DND-41 (cell line): ENCODE measurements at regions not wholly inside any gene's neighbourhood (a gene's known extent, or its start where the extent isn't known, plus 50 kb on each side); places are given as distances from the start of the nearest gene placed in this dataset.

Experiments used
- ATAC-seq: fragments of 200-7000 bp; cut with Tn5 transposase; 3 replicates; pipeline ENCODE4 v1.9.1; 2021; ENCODE audit warnings: low read depth; ENCODE audit not compliant: insufficient read depth
- DNase-seq: peaks from one replicate; pipeline ENCODE4 v3.0.0-alpha.2; 2020
- H2AFZ ChIP-seq: 2 replicates; pipeline ENCODE4 v1.6.0; 2012; ENCODE audit warnings: low read depth, low read length
- H3K27ac ChIP-seq: 2 replicates; pipeline ENCODE4 v1.5.1; 2012; ENCODE audit warnings: low read length, inconsistent platforms
- H3K27me3 ChIP-seq: fragments of 200-600 bp; sonication (generic); 2 replicates; pipeline ENCODE4 v1.6.0; 2012; ENCODE audit warnings: low read length, mild to moderate bottlenecking, inconsistent platforms; ENCODE audit not compliant: insufficient read depth, poor library complexity
- H3K36me3 ChIP-seq: 2 replicates; pipeline ENCODE4 v1.5.1; 2012; ENCODE audit warnings: low read length, inconsistent platforms; ENCODE audit not compliant: insufficient read depth
- H3K4me1 ChIP-seq: 2 replicates; pipeline ENCODE4 v1.5.1; 2012; ENCODE audit warnings: mild to moderate bottlenecking, low read length; ENCODE audit not compliant: insufficient read depth
- H3K4me2 ChIP-seq: 2 replicates; pipeline ENCODE4 v1.6.0; 2012; ENCODE audit warnings: mild to moderate bottlenecking, moderate library complexity, low read length, inconsistent platforms; ENCODE audit not compliant: insufficient read depth
- H3K4me3 ChIP-seq, 2 experiments: fragments of 200-600 bp in 1 of 2; shearing (Covaris generic) in 1 of 2; 2 replicates each; pipeline ENCODE4 v1.5.1; 2012 to 2016; ENCODE audit warnings: inconsistent platforms in 2 of 2, low read length in 2 of 2, mild to moderate bottlenecking in 2 of 2, low read depth in 1 of 2, moderate library complexity in 1 of 2
- H3K79me2 ChIP-seq: 2 replicates; pipeline ENCODE4 v1.6.0; 2012; ENCODE audit warnings: low read length, inconsistent platforms; ENCODE audit not compliant: insufficient read depth
- H3K9ac ChIP-seq: 2 replicates; pipeline ENCODE4 v1.6.0; 2012; ENCODE audit warnings: low read depth, mild to moderate bottlenecking, inconsistent platforms, low read length, moderate library complexity
- H3K9me3 ChIP-seq: 2 replicates; pipeline ENCODE4 v1.5.1; 2012; ENCODE audit warnings: low read length, moderate library complexity, mild to moderate bottlenecking, inconsistent platforms; ENCODE audit not compliant: insufficient read depth, severe bottlenecking
- H4K20me1 ChIP-seq: 2 replicates; pipeline ENCODE4 v1.6.0; 2012; ENCODE audit warnings: low read length; ENCODE audit not compliant: insufficient read depth
- EZH2 ChIP-seq: IDR thresholded peaks from 3 replicates; pipeline ENCODE4 v1.6.1; 2012; ENCODE audit warnings: borderline replicate concordance, low read depth, mild to moderate bottlenecking, moderate library complexity, low read length, inconsistent platforms; ENCODE audit not compliant: severe bottlenecking
- TF ChIP-seq, protein P1 (sequence below): IDR thresholded peaks from 2 replicates; pipeline ENCODE4 v1.5.1; 2012; ENCODE audit warnings: borderline replicate concordance, low read length, moderate library complexity, mild to moderate bottlenecking; ENCODE audit not compliant: poor library complexity, severe bottlenecking; ENCODE audit errors: extremely low read depth

DNA sequence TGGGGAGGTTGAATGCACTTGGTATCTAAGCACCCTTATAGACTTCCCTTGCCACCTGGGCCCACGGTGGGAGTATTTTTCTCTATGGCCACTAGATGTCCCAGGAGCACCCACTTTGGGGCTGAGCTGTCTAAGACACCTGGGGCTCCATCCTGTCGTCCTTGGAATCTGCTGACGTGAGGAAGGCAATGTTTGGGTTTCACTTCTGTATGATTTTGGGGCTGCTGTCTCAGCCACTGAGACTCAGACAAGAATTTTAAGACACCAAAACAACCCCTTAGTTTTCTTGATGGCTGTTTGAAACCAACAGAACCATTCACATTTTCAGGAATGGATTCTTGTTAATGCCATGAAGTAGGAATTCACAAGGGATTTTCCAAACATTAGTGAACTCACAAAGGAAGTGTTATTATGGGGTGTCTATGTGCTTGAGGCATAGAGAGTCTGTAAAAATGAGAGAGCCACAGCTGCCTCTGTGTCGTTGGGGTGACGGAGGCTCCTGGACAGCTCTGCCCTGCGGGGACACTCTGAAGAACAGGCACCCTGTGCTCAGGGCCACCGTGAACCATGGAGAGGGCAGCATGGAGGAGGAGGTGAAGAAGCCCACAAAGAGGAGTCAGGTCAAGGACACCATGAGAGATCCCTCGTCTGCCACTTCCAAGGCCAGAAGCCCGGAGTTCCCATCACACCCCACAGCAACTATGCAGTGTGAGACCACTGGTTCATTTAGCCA is 106.8 kb upstream of the SPATA13 start:
- Histone ChIP-seq H3K4me1 (no peaks in the 10 kb centered on the region), H3K9me3 (no peaks in the 10 kb centered on the region), H2AFZ (no peak overlapping the region), H4K20me1 (no peaks in the 10 kb centered on the region), H3K4me3 (no peak overlapping the region), H3K4me2 (no peak overlapping the region), H3K27ac (no peak overlapping the region), H3K9ac (no peak overlapping the region), H3K27me3 (peaks cover 4% of the 10 kb centered on the region), H3K79me2 (no peaks in the 10 kb centered on the region), H3K36me3 (no peaks in the 10 kb centered on the region)
- peak; percentile 99 for ATAC-seq
- no peak for TF ChIP-seq EZH2
- TF ChIP-seq, protein P1, sequence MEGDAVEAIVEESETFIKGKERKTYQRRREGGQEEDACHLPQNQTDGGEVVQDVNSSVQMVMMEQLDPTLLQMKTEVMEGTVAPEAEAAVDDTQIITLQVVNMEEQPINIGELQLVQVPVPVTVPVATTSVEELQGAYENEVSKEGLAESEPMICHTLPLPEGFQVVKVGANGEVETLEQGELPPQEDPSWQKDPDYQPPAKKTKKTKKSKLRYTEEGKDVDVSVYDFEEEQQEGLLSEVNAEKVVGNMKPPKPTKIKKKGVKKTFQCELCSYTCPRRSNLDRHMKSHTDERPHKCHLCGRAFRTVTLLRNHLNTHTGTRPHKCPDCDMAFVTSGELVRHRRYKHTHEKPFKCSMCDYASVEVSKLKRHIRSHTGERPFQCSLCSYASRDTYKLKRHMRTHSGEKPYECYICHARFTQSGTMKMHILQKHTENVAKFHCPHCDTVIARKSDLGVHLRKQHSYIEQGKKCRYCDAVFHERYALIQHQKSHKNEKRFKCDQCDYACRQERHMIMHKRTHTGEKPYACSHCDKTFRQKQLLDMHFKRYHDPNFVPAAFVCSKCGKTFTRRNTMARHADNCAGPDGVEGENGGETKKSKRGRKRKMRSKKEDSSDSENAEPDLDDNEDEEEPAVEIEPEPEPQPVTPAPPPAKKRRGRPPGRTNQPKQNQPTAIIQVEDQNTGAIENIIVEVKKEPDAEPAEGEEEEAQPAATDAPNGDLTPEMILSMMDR, result peak; percentile 86
- peak; percentile 73 for DNase-seq

- Histone ChIP-seq H3K4me2 (no peak overlapping the region), H3K9ac (no peak overlapping the region), H2AFZ (no peak overlapping the region), H4K20me1 (no peaks in the 10 kb centered on the region), H3K4me3 (no peak overlapping the region), H3K27me3 (peaks cover 4% of the 10 kb centered on the region), H3K27ac (no peak overlapping the region), H3K79me2 (no peaks in the 10 kb centered on the region), H3K36me3 (no peaks in the 10 kb centered on the region), H3K9me3 (no peaks in the 10 kb centered on the region), H3K4me1 (no peaks in the 10 kb centered on the region)
- no peak for ATAC-seq
- TF ChIP-seq EZH2, result no peak
- TF ChIP-seq, protein P1, result no peak
- no peak for DNase-seq
Measured at GRCh38 chr13:24056616-24057137, 103.8 kb upstream of the SPATA13 start.

- peaks cover 4% of the 10 kb centered on the region for H3K27me3 ChIP-seq
- H3K9ac ChIP-seq, result no peak overlapping the region
- no peaks in the 10 kb centered on the region for H4K20me1 ChIP-seq
- no peaks in the 10 kb centered on the region for H3K79me2 ChIP-seq
- H3K9me3 ChIP-seq, result no peaks in the 10 kb centered on the region
- H3K4me3 ChIP-seq, result no peak overlapping the region
- H3K36me3 ChIP-seq, result no peaks in the 10 kb centered on the region
- ATAC-seq (no peak), DNase-seq (no peak)
- H3K27ac ChIP-seq, result no peak overlapping the region
- H3K4me1 ChIP-seq, result peaks cover 10% of the 10 kb centered on the region
- no peak overlapping the region for H2AFZ ChIP-seq
- H3K4me2 ChIP-seq, result no peak overlapping the region
- TF ChIP-seq, protein P1, result no peak
- TF ChIP-seq EZH2, result no peak
Measured at GRCh38 chr13:24060993-24061392, 99.5 kb upstream of the SPATA13 start.
